Embryonic facial prominence (tissue), 1 donor: ENCODE measurements at regions not wholly inside any gene's neighbourhood (a gene's known extent, or its start where the extent isn't known, plus 50 kb on each side); places are given as distances from the start of the nearest gene placed in this dataset.
"Not testable (repeated sequence)": the region's sequence is repeated elsewhere in the genome, so short reads cannot be mapped to it uniquely, and the experiment has no call there.

Experiments
- DNase-seq: peaks from one replicate; pipeline ENCODE4 v3.0.0-alpha.2; 2016; ENCODE audit errors: extremely low spot score

GRCh38 chr1:38609166-38610025, 250.2 kb downstream of the RRAGC start:
- no peak for DNase-seq

- DNase-seq, result no peak
Measured at GRCh38 chr1:38608202-38608864, 251.2 kb downstream of the RRAGC start.

- no peak for DNase-seq
Measured at GRCh38 chr1:38607526-38607925, 252.0 kb downstream of the RRAGC start.

- DNase-seq, result no peak
Measured at GRCh38 chr1:38605063-38605462, 254.5 kb downstream of the RRAGC start.

GRCh38 chr1:38603907-38604306, 255.7 kb downstream of the RRAGC start:
- no peak for DNase-seq

- DNase-seq, result no peak
Measured at GRCh38 chr1:38600905-38601304, 258.7 kb downstream of the RRAGC start.

- DNase-seq, result no peak
Measured at GRCh38 chr1:38600286-38600685, 259.3 kb downstream of the RRAGC start.

GRCh38 chr1:38598118-38598517, 261.5 kb downstream of the RRAGC start:
- no peak for DNase-seq

GRCh38 chr1:38589036-38589435, 270.5 kb downstream of the RRAGC start:
- DNase-seq, result no peak

- DNase-seq, result no peak
Measured at GRCh38 chr1:38587766-38588165, 271.8 kb downstream of the RRAGC start.

- no peak for DNase-seq
Measured at GRCh38 chr1:38586993-38587646, 272.5 kb downstream of the RRAGC start.

- no peak for DNase-seq
Measured at GRCh38 chr1:38585971-38586370, 273.6 kb downstream of the RRAGC start.

- DNase-seq, result no peak
Measured at GRCh38 chr1:38585460-38585859, 274.1 kb downstream of the RRAGC start.

GRCh38 chr1:38584448-38585355, 274.9 kb downstream of the RRAGC start:
- no peak for DNase-seq

- not testable (repeated sequence) for DNase-seq
Measured at GRCh38 chr1:38583287-38583686, 276.3 kb downstream of the RRAGC start.

- DNase-seq, result no peak
Measured at GRCh38 chr1:38581396-38581795, 278.2 kb downstream of the RRAGC start.

- DNase-seq, result no peak
Measured at GRCh38 chr1:38580594-38580993, 279.0 kb downstream of the RRAGC start.

- no peak for DNase-seq
Measured at GRCh38 chr1:38579056-38579455, 280.5 kb downstream of the RRAGC start.

- no peak for DNase-seq
Measured at GRCh38 chr1:38578271-38578951, 281.2 kb downstream of the RRAGC start.

GRCh38 chr1:38577937-38578270, 281.7 kb downstream of the RRAGC start:
- no peak for DNase-seq

- DNase-seq, result no peak
Measured at GRCh38 chr1:38577385-38577784, 282.2 kb downstream of the RRAGC start.
